HCT116 (cell line): ENCODE measurements at regions not wholly inside any gene's neighbourhood (a gene's known extent, or its start where the extent isn't known, plus 50 kb on each side); places are given as distances from the start of the nearest gene placed in this dataset.

Experiments
- ATAC-seq: fragments of 200-7000 bp; cut with Tn5 transposase; 2 replicates; pipeline ENCODE4 v1.9.1; 2020; ENCODE audit warnings: mild to moderate bottlenecking, moderate library complexity
- BruUV-seq: library from RNA; stranded (reverse); fragments of 400-500 nt; replicated peaks from 2 replicates; lab custom pipeline; 2021; lab: Mats Ljungman, UMichigan
- CTCF ChIA-PET: fragments of 300-600 bp; sonication (Branson Sonifier 250); formaldehyde crosslinking; loops from one replicate; lab custom pipeline; 2021; ENCODE audit warnings: antibody characterized with exemption; lab: Charles Lee
- POLR2A ChIA-PET: fragments of 300-600, 350-600 bp; sonication (Branson Sonifier 250); formaldehyde crosslinking; loops from one replicate; lab custom pipeline; 2021; ENCODE audit warnings: antibody characterized with exemption; lab: Charles Lee
- RAD21 ChIA-PET, 2 experiments: fragments of 300-600 bp; sonication (Branson Sonifier 250); formaldehyde crosslinking; loops; one replicate each; lab custom pipeline; 2023; ENCODE audit warnings: low total read pairs in 2 of 2; ENCODE audit not compliant: uncharacterized antibody in 2 of 2, unreplicated experiment in 2 of 2, low non-redundant PET in 1 of 2; lab: Charles Lee
- DNase-seq: peaks from one replicate; pipeline ENCODE4 v3.0.0-alpha.2; 2010; ENCODE audit warnings: low read depth, low spot score
- H2AFZ ChIP-seq: fragments of 200-600 bp; shearing (Covaris generic), sonication (generic); 2 replicates; pipeline ENCODE4 v1.6.1; 2017; ENCODE audit warnings: low read depth, mixed run types, mixed read lengths, antibody characterized with exemption, low read length; ENCODE audit not compliant: poor library complexity, severe bottlenecking
- H3K27ac ChIP-seq: 2 replicates; pipeline ENCODE4 v1.5.1; 2012; ENCODE audit warnings: low read depth, low read length
- H3K27me3 ChIP-seq: fragments of 200-600 bp; sonication (generic); 2 replicates; pipeline ENCODE4 v1.6.1; 2016; ENCODE audit warnings: mixed run types, low read length, mixed read lengths; ENCODE audit not compliant: insufficient read depth
- H3K36me3 ChIP-seq, 2 experiments: fragments of 200-500 bp in 1 of 2; fragments of 200-600 bp in 1 of 2; sonication (Bioruptor generic) in 1 of 2; sonication (generic) in 1 of 2; 2 replicates each; pipeline versions ENCODE4 v1.5.1 to v1.6.1; 2014 to 2016; ENCODE audit warnings: low read length in 2 of 2, inconsistent platforms in 1 of 2, mixed read lengths in 1 of 2, mixed run types in 1 of 2; ENCODE audit not compliant: insufficient read depth in 2 of 2, control insufficient read depth in 1 of 2
- H3K4me1 ChIP-seq, 2 experiments: fragments of 200-600 bp in 1 of 2; sonication (generic) in 1 of 2; 2 replicates each; pipeline versions ENCODE4 v1.5.1 to v1.6.1; 2012 to 2017; ENCODE audit warnings: low read length in 2 of 2, inconsistent platforms in 1 of 2, mild to moderate bottlenecking in 1 of 2, mixed read lengths in 1 of 2, mixed run types in 1 of 2, moderate library complexity in 1 of 2; ENCODE audit not compliant: insufficient read depth in 2 of 2, control insufficient read depth in 1 of 2
- H3K4me2 ChIP-seq: fragments of 200-600 bp; sonication (generic); 2 replicates; pipeline ENCODE4 v1.6.1; 2017; ENCODE audit warnings: mixed run types, low read length, mixed read lengths
- H3K4me3 ChIP-seq, 2 experiments: fragments of 200-600 bp in 1 of 2; sonication (generic) in 1 of 2; replicated peaks in 1 of 2; 2 replicates each; pipeline ENCODE4 v1.5.1; 2011 to 2016; ENCODE audit warnings: low read length in 2 of 2, control low read depth in 1 of 2, low read depth in 1 of 2, mild to moderate bottlenecking in 1 of 2, mixed read lengths in 1 of 2, mixed run types in 1 of 2
- H3K79me2 ChIP-seq: fragments of 200-600 bp; sonication (generic); 2 replicates; pipeline ENCODE4 v1.6.1; 2017; ENCODE audit warnings: mild to moderate bottlenecking, mixed run types, low read length, moderate library complexity, mixed read lengths; ENCODE audit not compliant: insufficient read depth
- H3K9ac ChIP-seq: fragments of 200-600 bp; sonication (generic); 2 replicates; pipeline ENCODE4 v1.6.1; 2016; ENCODE audit warnings: low read length, mixed read lengths
- H3K9me2 ChIP-seq: fragments of 200-600 bp; sonication (generic), shearing (Covaris generic); 2 replicates; pipeline ENCODE4 v1.6.1; 2017; ENCODE audit warnings: mixed run types, mild to moderate bottlenecking, moderate library complexity; ENCODE audit not compliant: insufficient read depth
- H3K9me3 ChIP-seq, 2 experiments: fragments of 200-500 bp in 1 of 2; fragments of 200-600 bp in 1 of 2; sonication (Bioruptor generic) in 1 of 2; sonication (generic) in 1 of 2; 2 replicates each; pipeline ENCODE4 v1.6.1; 2014 to 2017; ENCODE audit warnings: low read length in 2 of 2, mixed read lengths in 2 of 2, inconsistent platforms in 1 of 2, low read depth in 1 of 2, mild to moderate bottlenecking in 1 of 2, mixed run types in 1 of 2, moderate library complexity in 1 of 2; ENCODE audit not compliant: control insufficient read depth in 1 of 2, insufficient read depth in 1 of 2
- H4K20me1 ChIP-seq: fragments of 200-600 bp; sonication (generic), shearing (Covaris generic); 2 replicates; pipeline ENCODE4 v1.6.1; 2017; ENCODE audit warnings: mixed run types, mild to moderate bottlenecking, moderate library complexity; ENCODE audit not compliant: insufficient read depth
- ATF3 ChIP-seq: IDR thresholded peaks from 2 replicates; pipeline ENCODE4 v1.6.1; 2012
- RAD21 ChIP-seq: IDR thresholded peaks from 2 replicates; pipeline ENCODE4 v1.6.1; 2012; ENCODE audit warnings: low read depth, mild to moderate bottlenecking
- SRF ChIP-seq: IDR thresholded peaks from 2 replicates; pipeline ENCODE4 v1.6.1; 2012; ENCODE audit warnings: low read depth
- intact Hi-C: fragments of 100-400 bp; cut with micrococcal nuclease; formaldehyde crosslinking; loops from 2 replicates; pipeline ENCODE4 v1.10.0; 2022
- TF ChIP-seq, protein P1 (sequence below): IDR thresholded peaks from 2 replicates; pipeline ENCODE4 v1.6.1; 2011; ENCODE audit warnings: mild to moderate bottlenecking, low read length, moderate library complexity; ENCODE audit not compliant: insufficient replicate concordance; ENCODE audit errors: extremely low read depth
- TF ChIP-seq, protein P2 (sequence below), 3 experiments: fragments of 200-600 bp in 1 of 3; sonication (generic) in 1 of 3; IDR thresholded peaks in 2 of 3; conservative IDR thresholded peaks in 1 of 3; 2 replicates each; pipeline ENCODE4 v1.5.1; 2012 to 2017; ENCODE audit warnings: low read depth in 2 of 3, low read length in 2 of 3, antibody characterized with exemption in 1 of 3, borderline replicate concordance in 1 of 3, control low read depth in 1 of 3, mild to moderate bottlenecking in 1 of 3, mixed read lengths in 1 of 3, mixed run types in 1 of 3, moderate library complexity in 1 of 3; ENCODE audit not compliant: insufficient read depth in 1 of 3

- BruUV-seq, result no TSS peak
- no peak overlapping the region for H3K9ac ChIP-seq
- H3K79me2 ChIP-seq, result no peaks in the 10 kb centered on the region
- H3K27me3 ChIP-seq, result no peaks in the 10 kb centered on the region
- no peaks in the 10 kb centered on the region for H3K36me3 ChIP-seq
- H4K20me1 ChIP-seq, result no peaks in the 10 kb centered on the region
- H3K9me2 ChIP-seq, result no peaks in the 10 kb centered on the region
- intact Hi-C loops, result loop anchor here (2.0 to 5.0 kb wide), 3 partner anchors 972 to 1288 kb away; no protein-coding TSS in a partner anchor
- no peaks in the 10 kb centered on the region; a peak in 2 of 4 replicates for H3K9me3 ChIP-seq
- ChIA-PET RAD21 (no interaction called here), POLR2A (no interaction called here), CTCF (no interaction called here)
- no peak overlapping the region for H2AFZ ChIP-seq
- no peak overlapping the region for H3K4me2 ChIP-seq
- H3K27ac ChIP-seq, result no peak overlapping the region
- H3K4me1 ChIP-seq, result no peaks in the 10 kb centered on the region
- TF ChIP-seq RAD21 (peak; percentile 26), ATF3 (no peak), SRF (no peak)
- TF ChIP-seq, protein P1, sequence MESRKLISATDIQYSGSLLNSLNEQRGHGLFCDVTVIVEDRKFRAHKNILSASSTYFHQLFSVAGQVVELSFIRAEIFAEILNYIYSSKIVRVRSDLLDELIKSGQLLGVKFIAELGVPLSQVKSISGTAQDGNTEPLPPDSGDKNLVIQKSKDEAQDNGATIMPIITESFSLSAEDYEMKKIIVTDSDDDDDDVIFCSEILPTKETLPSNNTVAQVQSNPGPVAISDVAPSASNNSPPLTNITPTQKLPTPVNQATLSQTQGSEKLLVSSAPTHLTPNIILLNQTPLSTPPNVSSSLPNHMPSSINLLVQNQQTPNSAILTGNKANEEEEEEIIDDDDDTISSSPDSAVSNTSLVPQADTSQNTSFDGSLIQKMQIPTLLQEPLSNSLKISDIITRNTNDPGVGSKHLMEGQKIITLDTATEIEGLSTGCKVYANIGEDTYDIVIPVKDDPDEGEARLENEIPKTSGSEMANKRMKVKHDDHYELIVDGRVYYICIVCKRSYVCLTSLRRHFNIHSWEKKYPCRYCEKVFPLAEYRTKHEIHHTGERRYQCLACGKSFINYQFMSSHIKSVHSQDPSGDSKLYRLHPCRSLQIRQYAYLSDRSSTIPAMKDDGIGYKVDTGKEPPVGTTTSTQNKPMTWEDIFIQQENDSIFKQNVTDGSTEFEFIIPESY, result no peak
- TF ChIP-seq, protein P2, sequence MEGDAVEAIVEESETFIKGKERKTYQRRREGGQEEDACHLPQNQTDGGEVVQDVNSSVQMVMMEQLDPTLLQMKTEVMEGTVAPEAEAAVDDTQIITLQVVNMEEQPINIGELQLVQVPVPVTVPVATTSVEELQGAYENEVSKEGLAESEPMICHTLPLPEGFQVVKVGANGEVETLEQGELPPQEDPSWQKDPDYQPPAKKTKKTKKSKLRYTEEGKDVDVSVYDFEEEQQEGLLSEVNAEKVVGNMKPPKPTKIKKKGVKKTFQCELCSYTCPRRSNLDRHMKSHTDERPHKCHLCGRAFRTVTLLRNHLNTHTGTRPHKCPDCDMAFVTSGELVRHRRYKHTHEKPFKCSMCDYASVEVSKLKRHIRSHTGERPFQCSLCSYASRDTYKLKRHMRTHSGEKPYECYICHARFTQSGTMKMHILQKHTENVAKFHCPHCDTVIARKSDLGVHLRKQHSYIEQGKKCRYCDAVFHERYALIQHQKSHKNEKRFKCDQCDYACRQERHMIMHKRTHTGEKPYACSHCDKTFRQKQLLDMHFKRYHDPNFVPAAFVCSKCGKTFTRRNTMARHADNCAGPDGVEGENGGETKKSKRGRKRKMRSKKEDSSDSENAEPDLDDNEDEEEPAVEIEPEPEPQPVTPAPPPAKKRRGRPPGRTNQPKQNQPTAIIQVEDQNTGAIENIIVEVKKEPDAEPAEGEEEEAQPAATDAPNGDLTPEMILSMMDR (IDR thresholded peaks at IDR 0.05 in 2 of 3, conservative IDR thresholded peaks at IDR 0.05 in 1 of 3; ENCODE audit: borderline replicate concordance in 1 of 3, insufficient read depth in 1 of 3, low read depth in 2 of 3, low read length in 2 of 3), result peak in 2 of 3 experiments; percentile 62 to 81; a peak in 4 of 6 replicates
- ATAC-seq (peak; percentile 66), DNase-seq (peak; percentile 12)
- H3K4me3 ChIP-seq, result no peak overlapping the region
Measured at GRCh38 chr18:42298759-42299675, 344.0 kb downstream of the PIK3C3 start.
